Fibroblast of upper back skin (primary cell): ENCODE measurements at regions not wholly inside any gene's neighbourhood (a gene's known extent, or its start where the extent isn't known, plus 50 kb on each side); places are given as distances from the start of the nearest gene placed in this dataset.

Experiments used
- DNase-seq: peaks from one replicate; pipeline ENCODE4 v3.0.0-alpha.2; 2013

- no peak for DNase-seq
Observed at GRCh38 chr2:176685908-176686307, 416.7 kb downstream of the MTX2 start.

GRCh38 chr2:176686328-176686727, 417.1 kb downstream of the MTX2 start:
- no peak for DNase-seq

GRCh38 chr2:176687342-176687741, 418.1 kb downstream of the MTX2 start:
- no peak for DNase-seq

DNA sequence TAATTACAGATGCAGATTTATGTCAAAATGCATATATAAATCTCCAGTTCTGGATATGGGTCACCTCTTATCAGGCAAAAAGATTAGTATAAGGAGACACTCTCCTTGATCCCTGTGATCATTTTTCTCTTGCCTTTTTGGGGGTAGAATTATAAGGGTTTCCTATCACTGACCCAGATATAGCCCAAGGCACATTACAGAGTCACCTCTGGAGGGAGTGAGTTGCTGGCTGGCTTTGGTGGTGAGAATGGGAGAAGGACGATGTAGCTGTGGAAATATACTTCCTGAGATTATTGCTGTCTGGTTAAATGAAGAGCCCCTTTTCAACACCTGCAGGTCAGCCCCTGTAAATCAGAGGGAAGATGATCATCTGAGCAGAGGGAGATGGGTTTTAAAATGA, 418.7 kb downstream of the MTX2 start:
- no peak for DNase-seq

DNA sequence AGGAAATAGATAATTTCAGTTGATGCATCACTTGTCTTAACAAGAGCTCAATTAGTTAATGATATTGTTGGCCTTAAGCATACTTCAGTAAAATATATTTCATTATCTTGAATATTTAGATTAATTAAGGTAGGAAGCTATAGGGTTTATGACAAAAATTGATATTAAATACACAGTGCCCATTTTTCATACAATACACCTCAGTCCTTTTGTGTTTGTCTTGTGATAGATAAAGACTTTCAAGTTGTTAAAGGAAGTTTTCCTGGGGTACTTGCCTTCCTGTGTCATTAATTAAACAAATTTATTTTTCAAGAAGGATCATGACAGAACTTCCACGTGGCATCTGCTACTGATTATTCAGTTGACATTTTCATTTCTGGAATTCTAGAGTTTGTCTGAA, 420.5 kb downstream of the MTX2 start:
- no peak for DNase-seq

- no peak for DNase-seq
Observed at GRCh38 chr2:176691471-176691870, 422.2 kb downstream of the MTX2 start.

DNA sequence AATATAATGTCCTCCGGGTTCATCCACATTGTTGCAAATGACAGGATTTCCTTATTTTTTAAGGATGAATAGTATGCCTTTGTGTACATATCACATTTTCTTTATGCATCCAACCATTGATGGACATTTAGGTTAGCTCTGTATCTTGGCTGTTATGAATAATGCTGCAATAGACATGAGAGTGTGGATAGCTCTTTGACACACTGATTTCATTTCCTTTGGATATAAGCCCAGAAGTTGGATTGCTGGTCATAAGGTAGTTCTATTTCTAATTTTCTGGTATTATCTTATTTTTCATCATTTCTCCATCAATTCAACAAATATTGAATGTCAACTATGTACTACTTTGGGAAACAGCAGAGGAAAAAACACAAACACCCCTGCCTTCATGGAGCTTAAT, 423.3 kb downstream of the MTX2 start:
- DNase-seq, result peak; percentile 51

GRCh38 chr2:176699098-176699497, 429.9 kb downstream of the MTX2 start:
- DNase-seq, result no peak

DNA sequence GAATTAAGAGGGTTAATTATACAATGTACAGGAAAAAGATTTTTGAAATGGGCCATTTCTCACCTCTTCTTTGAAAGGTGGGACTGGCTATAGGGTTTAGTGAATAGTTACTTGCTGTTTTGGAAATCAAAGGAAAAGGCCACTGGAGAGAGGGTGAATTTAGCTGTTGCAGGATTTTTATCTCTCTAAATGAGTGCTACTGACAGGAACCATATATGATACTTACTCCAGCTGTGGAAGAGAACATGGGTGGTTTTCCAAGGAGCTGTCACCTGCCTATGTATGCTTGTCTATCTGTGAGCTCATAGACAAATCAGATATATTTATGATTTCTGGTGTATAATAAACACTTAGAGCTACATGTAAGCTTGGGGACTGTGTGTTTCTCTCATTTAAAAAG, 430.4 kb downstream of the MTX2 start:
- no peak for DNase-seq

GRCh38 chr2:176702131-176702530, 432.9 kb downstream of the MTX2 start:
- DNase-seq, result no peak

GRCh38 chr2:176704282-176704858, 435.1 kb downstream of the MTX2 start:
- peak; percentile 69 for DNase-seq

GRCh38 chr2:176709149-176709951, 440.1 kb downstream of the MTX2 start:
- DNase-seq, result peak; percentile 74

GRCh38 chr2:176709991-176710390, 440.7 kb downstream of the MTX2 start:
- DNase-seq, result no peak

GRCh38 chr2:176710657-176711186, 441.5 kb downstream of the MTX2 start:
- no peak for DNase-seq

GRCh38 chr2:176725873-176726645, 456.8 kb downstream of the MTX2 start:
- no peak for DNase-seq

- no peak for DNase-seq
Observed at GRCh38 chr2:176727696-176728095, 458.5 kb downstream of the MTX2 start.

DNA sequence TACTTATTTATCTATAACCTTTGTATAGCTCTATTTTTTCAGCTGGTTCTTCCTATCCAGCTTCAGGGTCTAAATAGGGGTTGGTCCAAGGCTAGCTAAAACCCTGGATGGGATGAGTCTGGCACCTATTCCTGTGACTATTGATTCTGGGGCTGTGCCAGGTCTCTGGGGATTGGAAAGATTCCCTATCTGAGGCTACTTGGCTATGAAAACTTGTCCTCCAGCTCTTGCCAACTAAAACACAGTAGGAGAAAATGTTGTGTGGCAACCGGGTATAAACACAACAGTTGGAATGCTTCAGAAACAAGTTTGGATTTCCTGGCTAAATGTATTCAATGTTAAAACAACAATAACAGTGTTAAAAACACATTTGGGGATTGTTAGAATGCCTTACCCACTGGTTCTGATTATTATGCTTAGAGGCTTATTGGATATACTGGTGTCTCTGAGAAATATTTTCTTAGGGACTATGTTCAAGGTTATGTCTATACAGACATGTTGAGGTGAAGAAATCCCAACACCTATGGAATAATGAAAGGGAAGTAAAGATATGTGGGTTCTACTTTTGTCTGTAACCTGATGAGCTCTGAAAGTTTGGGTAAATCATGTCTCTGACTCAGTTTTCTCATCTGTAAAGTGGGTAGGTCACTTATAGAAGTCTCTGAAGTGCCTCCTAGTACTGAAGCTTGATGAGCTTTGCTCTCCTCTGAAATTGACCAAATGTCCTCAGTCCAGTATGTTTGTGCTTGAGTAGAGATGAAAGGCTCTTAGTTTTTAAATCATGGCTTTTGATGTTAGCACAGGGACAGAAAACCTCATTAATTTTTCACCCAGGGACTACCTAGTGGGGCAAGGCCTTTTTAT, 460.7 kb downstream of the MTX2 start:
- DNase-seq, result peak; percentile 71

GRCh38 chr2:176732780-176733179, 463.5 kb downstream of the MTX2 start:
- DNase-seq, result no peak

- DNase-seq, result no peak
Observed at GRCh38 chr2:176733698-176734430, 464.6 kb downstream of the MTX2 start.

- no peak for DNase-seq
Observed at GRCh38 chr2:176734868-176735267, 465.6 kb downstream of the MTX2 start.

DNA sequence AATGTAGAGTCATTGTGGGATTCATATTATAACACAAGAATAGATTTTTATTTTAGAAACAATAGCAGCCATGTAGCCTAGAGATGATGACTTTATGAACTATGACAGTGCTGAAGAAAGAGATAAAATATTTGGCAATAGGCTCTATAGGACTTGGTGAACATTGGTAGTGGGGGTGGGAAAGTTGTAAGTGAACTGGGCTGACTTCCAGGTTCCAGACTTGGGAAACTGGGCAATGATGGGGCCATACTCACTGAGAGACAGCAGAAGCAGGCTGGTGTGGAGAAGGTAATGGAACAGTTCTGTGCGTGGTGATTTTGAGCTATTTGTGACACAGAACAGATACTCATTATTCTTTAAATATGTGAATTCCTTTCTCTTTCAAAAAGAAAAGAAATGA, 470.3 kb upstream of the HNRNPA3 start:
- DNase-seq, result no peak

DNA sequence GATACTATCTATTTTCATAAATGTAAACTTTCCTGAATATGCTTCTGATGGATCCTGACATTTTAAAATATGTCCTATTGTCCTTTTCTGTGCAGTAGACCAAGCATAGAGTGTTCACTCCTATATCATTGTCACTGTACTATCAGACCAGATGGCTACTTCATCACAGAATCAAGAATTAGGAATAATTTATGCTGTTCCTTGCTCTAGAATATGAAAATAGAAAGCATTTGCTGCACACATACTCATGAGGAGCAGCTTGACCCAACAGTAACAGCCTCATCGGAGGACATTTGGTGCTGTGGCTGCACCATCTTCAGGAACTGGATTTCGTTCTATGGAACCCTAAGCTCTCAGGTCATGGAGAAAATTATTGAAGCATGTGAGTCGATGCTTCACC, 468.9 kb upstream of the HNRNPA3 start:
- no peak for DNase-seq
